Stimulated activated CD8-positive, alpha-beta memory T cell treated with anti-CD3 and anti-CD28 coated beads, Interleukin-7, amount 100 ng/mL, for 1 hour (primary cell): ENCODE measurements at regions not wholly inside any gene's neighbourhood (a gene's known extent, or its start where the extent isn't known, plus 50 kb on each side); places are given as distances from the start of the nearest gene placed in this dataset.
"Not testable (repeated sequence)": the region's sequence is repeated elsewhere in the genome, so short reads cannot be mapped to it uniquely, and the experiment has no call there.

ENCODE experiments used
- DNase-seq, 2 donors: peaks; one replicate each; pipeline ENCODE4 v3.0.0-alpha.2; 2020; ENCODE audit warnings: low read depth in 2 of 2

DNA sequence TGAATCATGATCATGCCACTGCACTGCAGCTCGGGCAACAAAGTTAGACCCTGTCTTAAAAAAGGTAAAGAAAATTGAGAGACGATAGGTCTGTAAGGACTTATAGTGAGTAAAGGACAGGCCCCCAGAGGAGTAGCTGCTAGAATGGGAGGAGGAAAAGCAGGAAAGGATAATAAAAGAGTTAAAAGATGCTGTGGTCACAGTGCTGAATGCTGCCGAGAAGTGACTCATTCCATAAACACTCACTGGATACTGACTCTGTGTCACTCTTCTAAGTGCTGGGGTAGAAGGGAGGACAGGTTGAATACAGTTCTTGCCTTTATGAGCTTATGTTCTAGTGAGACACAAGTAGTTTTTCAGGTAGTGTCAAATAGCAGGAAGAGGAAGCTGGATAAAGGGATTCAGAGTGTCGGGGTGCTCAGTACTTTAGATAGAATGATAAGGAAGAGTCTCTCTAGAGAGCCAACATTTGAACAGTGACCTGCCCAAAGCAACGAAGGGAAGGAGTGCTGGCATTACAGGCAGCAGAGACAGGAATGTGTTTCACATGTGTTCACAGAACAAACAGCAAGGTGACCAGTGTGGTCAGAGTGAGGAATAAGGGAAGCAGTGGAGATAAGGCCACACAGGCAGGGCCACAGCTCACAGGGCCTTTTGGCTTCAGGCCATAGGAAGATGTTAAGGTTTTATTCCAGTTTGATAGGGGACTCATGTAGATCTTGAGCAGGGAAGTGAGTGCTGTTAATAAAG is 1240.5 kb downstream of the UQCRFS1 start:
- no peak for DNase-seq

GRCh38 chr19:27971869-27972268 is 1241.1 kb downstream of the UQCRFS1 start:
- DNase-seq: no peak

DNA sequence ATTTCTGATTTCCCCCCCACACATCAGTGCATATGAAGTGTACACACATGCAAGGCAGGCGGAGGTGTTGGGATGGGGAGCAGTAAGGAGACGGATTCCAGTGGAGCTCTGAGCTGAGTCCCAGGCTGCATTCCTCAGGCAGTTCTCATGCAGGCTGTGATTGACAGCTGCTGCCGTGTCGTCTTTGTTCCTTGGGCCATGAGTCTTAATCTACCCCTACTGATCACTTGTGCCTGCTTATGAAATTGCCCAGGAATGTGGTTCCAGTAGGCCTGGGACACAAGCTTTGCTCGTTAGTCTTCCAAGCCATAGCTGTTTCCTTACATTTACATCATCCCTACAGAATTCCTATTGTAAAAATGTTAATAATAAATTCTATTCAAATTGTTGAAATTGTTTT is 1241.9 kb downstream of the UQCRFS1 start:
- DNase-seq: no peak

- no peak for DNase-seq
Measured at GRCh38 chr19:27966390-27966816, 1246.5 kb downstream of the UQCRFS1 start.

DNA sequence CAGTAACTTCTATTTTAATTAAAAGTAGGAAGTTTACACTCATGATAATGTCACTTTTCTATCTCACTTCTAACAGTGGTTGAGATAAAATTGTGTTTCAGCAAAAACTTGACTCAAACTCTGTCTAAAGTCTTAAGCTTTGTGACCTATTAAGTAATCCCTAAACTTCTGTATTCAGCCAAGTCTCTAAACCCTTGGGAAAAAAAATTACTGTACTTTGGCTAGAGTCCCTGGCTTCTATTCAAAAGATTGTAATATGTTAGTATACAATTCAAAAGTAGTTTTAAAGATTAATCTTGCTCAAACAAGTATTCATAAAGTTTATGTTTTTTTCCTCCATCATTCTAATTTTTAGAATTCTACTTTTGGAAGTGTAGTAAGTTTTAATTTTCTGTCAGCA is 1248.8 kb downstream of the UQCRFS1 start:
- DNase-seq: no peak

- DNase-seq: no peak
Measured at GRCh38 chr19:27962264-27962663, 1250.7 kb downstream of the UQCRFS1 start.

- no peak for DNase-seq
Measured at GRCh38 chr19:27955485-27956480, 1257.2 kb downstream of the UQCRFS1 start.

GRCh38 chr19:27942607-27943006 is 1270.3 kb downstream of the UQCRFS1 start:
- not testable (repeated sequence) for DNase-seq

- no peak for DNase-seq
Measured at GRCh38 chr19:27936139-27936538, 1276.8 kb downstream of the UQCRFS1 start.

- DNase-seq: no peak
Measured at GRCh38 chr19:27935669-27936068, 1277.3 kb downstream of the UQCRFS1 start.

DNA sequence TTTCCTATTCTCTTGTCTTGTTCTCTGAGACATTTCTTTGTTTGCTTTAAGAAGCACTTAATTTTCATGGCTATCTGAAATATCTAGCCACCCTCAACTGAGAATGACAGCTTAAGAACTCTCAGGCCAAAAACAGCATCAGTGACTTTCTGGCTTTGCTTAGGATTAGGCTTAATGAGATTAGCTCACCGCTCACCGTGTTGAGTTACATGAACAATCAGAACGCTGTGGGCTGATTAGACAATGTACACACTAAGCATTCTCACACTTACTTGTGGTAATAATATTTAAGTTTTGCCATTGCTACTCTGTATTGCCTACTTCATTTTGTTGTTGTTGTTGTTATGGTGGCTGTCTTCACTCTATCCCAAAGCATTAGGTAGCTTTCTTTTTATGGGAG is 1283.6 kb downstream of the UQCRFS1 start:
- no peak for DNase-seq

DNA sequence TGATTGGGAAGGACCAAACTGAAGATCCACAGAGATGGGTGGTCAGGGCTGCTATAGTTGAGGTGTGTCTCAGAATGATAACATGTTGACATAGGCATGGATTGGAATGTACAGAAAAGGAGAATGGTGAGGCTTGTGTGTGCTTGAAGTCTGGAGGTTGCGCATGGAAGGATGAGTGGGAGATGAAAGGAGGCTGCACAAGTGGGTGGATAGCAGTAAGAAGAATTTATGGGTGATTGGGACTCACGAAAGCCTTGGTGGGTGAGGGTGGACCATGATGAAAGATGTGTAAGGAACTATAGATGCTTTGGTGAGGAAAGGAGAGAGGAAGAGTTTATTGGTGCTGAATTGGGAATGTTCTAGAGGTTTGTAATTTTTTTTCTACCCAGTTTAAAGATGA is 1287.7 kb downstream of the UQCRFS1 start:
- no peak for DNase-seq

- no peak for DNase-seq
Measured at GRCh38 chr19:27922970-27923369, 1290.0 kb downstream of the UQCRFS1 start.

GRCh38 chr19:27920774-27921173 is 1292.2 kb downstream of the UQCRFS1 start:
- DNase-seq: no peak

GRCh38 chr19:27918818-27919217 is 1294.1 kb downstream of the UQCRFS1 start:
- DNase-seq: no peak

DNA sequence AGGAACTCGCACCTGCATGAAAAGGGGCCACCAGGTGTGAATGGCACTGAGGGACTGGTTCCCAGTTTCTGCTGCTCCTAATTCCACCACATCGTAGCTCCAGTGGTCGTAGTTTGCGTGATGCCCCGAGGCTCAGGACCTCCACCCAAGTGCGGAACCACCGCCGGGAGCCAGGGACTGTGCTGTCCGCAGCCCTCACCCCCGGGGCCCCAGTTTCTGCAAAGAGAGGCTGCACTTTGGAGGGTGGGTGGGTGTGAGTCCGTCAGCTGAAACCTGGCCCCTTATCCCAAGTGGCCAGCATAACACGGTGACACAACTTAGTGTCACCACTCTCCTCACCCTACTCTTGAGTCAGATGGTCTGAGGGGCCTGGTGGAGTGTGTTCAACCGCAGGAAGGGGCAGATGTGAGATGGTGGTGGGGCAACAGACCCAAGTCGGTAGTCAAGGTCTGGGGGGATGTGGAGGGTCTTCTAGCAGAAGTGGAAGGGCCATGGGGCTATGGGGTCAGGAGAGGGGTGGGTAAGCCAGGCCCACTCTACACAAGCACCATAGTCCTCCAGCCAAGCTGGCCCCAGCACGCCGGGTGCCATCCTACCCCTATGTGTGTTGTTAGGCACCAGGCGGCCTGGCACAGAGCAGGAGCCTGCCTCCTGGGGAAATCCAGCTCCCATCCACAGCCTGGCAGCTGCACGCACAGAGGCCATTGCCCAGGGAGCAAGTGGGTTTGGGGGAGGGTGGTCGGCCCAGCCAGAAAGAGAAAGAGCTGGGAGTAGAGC is 1301.6 kb downstream of the UQCRFS1 start:
- DNase-seq: no peak

- DNase-seq: no peak
Measured at GRCh38 chr19:27909861-27910260, 1303.1 kb downstream of the UQCRFS1 start.

DNA sequence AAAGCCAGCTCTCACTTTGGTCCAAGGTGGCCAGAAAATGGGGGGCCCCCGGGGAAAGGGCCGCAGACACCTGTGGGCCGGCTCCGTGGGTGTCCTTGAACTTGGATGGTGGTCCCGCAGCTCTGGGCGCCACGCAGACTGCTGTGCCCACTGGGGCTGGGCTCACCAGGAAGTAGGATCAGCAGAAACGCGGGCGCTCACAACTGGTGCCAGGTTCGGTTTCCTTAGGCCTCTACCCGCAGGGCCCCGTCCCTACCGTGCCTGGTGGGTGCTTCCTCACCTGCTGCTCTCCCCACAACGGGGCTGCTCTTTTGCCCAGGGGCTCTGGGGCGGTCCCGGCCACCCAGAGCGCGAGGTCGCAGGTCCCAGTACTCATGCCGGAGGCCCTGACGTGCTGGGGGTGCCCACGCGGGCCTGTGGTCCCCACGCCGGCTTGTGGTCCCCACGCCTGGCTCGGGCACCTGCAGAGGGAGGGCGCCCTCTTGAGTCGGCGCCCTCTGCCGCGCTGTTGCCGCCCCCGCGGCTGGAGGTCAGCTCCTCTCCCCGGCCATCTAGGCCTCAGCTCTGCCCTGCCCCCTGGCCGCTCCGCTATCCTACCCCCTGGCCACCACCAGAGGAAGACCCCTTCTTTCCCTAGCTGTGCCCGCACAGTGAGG is 1303.6 kb downstream of the UQCRFS1 start:
- DNase-seq: no peak

DNA sequence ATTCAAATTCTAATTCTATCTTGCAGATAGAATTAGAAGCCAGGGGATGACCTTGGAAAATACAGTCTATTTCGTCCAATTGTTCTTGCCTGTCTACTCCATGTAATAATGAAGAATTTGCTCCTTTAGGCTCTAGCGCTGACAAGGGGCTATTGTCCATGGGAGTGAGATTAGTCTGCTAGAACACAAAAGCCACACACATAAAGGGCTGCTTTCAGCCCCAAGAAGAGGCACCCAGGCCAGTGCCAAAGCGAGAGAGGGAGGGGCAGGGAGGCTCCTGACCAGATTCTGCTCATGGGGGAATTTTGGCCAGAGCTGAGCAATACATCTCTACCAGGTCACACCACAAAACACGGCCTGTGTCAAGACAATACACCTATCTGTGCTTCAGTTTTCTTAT is 1306.9 kb downstream of the UQCRFS1 start:
- DNase-seq: no peak

DNA sequence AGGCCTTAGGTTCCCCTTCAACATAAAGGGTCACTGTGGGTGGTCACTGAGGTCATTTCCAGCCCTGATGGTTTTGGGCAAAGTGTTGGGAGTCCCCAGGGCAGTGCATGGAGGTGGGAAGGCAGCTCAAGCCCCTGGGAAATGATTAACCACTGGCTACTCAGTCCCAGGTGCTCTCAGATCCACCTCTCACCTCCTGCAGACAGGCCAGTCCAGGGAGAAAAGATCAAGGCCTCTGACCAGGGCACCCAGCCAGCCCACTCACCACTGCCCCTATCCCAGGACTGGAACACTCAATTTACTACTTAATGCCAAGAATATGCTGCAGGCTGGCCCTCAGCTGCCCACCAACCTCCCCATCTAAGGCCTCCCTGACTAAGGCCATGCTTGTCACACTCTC is 1307.9 kb downstream of the UQCRFS1 start:
- DNase-seq: no peak

DNA sequence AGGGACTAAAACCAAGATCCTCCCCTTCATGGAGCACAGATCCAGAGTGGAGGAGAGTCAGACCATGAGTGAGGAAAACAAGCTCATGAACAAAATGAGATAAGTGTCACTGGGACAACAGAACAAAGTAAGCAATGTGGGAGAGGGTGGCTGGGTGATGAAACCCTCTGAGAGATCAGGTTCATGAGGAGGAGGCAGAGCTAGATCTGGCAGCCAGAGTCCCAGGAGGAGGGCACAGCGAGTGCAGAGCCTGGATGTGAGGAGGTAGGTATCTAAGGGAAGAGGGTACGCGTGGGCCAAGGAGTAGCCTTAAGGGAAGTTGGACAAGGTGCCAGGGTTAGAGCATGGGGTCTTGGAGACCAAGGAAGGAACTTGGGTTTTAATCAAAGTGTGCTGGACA is 1311.9 kb downstream of the UQCRFS1 start:
- DNase-seq: no peak
